ENCODE measurements at regions not wholly inside any gene's neighbourhood (a gene's known extent, or its start where the extent isn't known, plus 50 kb on each side); places are given as distances from the start of the nearest gene placed in this dataset.

- DNase-seq (ENCODE audit: low spot score) = no peak
These were observed 154.3 kb upstream of the GSC start for GRCh38 chr14:94924189-94924588.

- no peak for DNase-seq (ENCODE audit: low spot score)
These were observed 153.9 kb upstream of the GSC start for GRCh38 chr14:94923786-94924185.

DNA sequence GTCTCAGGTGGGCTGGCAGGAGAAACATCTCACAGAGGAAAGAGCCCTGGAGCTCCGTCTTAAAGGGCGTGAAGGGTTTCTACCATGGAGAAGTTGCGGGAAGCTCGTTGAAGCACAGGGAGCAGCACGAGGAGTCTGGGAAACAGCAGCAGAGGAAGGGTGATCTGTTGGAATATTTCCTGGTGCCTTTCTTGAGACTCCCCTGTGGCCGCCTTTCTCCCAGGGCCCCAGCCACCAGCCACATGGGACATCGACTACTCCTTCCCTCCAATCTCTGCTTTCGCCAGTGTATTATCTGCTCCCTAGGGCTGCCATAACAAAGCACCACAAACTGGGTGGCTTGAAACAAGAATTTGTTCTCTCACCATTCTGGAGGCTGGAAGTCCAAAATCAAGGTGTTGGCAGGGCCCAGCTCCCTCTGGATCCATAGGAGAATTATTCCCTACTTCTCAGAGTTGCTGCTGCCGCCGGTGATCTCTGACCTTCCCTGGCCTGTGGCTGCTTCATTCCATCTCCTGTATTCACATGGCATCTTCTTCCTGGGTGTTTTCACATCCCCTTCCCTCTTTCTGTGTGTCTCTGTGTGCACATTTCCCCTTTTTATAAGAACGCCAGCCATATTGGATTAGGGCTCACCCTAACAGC lies 152.8 kb upstream of the GSC start:
- no peak for DNase-seq (ENCODE audit: low spot score)

GRCh38 chr14:94921882-94922585 lies 152.1 kb upstream of the GSC start:
- DNase-seq (ENCODE audit: low spot score) = no peak

- DNase-seq (ENCODE audit: low spot score) = no peak
These were observed 151.5 kb upstream of the GSC start for GRCh38 chr14:94921456-94921855.

GRCh38 chr14:94919896-94920295 lies 150.0 kb upstream of the GSC start:
- no peak for DNase-seq (ENCODE audit: low spot score)

GRCh38 chr14:94918896-94919295 lies 149.0 kb upstream of the GSC start:
- DNase-seq (ENCODE audit: low spot score) = no peak

DNA sequence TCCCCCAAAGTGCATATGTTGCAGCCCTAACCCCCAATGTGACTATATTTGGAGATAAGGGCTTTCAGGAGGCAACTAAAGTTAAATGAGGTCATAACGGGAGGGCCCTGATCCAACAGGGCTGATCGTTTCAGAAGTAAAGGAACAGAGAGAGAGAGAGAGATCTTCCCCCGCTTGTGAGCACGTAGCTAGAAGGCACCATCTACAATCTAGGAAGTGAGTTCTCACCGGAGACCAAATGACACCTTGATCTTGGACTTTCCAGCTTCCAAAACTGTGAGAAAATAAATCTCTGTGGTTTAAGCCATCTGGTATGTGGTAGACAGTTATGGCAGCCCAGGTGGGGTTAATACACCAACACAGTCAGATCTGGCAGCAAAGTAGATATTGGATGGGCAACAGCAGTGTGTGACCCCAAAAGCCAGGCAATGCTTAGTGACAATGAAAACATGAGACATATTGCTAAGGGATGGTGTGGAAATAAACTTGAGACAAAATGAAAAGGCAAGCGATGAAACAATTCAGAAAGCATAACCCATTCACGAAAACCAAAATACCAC lies 147.2 kb upstream of the GSC start:
- DNase-seq (ENCODE audit: low spot score) = no peak

DNA sequence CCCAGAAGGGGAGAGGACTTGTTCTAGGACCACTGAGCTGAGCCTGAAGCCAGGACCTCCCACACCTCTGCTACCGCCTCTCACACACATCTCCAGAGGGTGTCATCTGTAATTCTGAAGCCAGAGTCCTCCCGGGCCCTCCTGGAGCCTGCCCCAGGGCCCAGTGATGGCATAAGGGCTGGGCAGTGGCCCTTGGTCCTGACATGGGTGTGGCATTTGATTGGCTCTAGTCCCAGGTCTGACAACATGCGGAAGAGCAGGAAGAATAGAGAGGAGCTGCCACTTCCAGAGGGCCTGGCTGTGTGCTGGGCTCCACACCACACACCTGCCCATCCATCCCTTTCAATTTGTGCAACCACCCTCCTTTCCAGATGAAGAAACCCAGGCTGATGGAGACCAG lies 144.3 kb upstream of the GSC start:
- DNase-seq (ENCODE audit: low spot score) = no peak

DNA sequence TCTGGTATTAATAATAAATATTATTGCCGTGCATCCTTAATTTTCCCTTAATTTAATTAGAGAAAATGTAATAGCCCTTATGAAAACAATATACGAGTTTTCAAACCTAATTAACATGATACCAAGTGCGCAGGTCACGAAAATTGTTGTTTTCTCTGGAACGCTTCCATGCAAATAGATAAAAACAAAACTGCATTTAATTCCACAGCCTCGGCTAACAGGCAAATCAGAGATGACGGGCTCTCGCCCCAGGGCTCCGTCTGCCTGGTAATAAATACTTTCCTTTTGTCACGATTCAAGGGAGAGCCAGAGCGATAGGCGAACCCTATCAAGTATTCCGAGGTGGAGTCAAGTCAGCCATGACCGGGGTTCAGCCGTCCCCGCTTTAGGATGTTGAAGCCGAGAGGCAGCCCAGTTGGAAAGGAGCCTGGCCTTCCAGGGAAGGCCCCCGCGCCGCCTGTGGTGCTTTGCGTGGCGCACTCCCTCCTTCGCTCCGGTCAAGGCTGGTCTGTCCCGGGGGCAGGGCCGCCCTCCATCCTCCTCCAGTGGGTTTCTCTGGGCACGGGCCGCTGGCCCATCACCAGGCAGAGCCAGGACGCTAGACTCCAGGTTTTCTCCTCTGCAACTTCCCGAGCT lies 137.8 kb upstream of the GSC start:
- no peak for DNase-seq (ENCODE audit: low spot score)

GRCh38 chr14:94906991-94907587 lies 137.2 kb upstream of the GSC start:
- no peak for DNase-seq (ENCODE audit: low spot score)

DNA sequence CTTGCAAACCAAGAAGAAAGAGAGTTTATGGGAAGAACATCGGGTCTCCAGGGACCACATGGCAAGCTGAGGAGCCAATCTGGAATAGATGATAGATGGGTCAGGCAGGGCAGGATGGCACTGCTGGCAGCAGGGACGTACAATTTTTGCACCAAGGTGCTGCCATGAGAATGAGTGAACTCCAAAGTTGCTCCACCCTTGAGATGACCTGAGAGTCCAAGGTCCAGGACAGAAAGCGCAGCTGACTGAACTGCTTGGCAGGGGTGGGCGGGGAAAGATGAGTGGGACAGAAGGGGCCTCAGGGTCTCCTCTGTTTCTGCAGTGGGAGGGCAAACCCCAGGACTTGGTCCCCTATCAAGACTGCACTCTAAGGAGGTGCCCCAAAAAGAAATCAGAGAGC lies 136.7 kb upstream of the GSC start:
- no peak for DNase-seq (ENCODE audit: low spot score)

GRCh38 chr14:94904636-94905035 lies 134.7 kb upstream of the GSC start:
- no peak for DNase-seq (ENCODE audit: low spot score)

- no peak for DNase-seq (ENCODE audit: low spot score)
These were observed 134.0 kb upstream of the GSC start for GRCh38 chr14:94903883-94904282.

DNA sequence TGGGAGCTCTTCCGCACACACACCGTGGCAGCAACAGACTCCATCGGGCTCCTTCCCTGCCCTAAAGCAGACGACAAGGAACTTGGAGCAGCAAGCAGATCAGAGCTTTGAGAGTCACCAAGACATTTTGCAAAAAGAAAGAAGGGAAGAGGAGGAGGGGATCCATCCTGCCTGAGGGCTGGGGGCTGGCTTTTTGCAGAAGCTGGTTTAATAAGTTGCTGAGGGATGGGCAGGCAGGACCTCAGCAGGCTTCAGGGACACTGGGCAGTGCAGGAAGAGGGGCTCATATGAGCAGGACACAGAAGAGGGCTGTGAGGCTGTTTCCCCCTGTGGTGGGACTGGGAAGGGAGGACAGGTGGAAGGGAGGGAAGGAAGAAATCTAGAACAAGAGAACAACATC lies 133.4 kb upstream of the GSC start:
- no peak for DNase-seq (ENCODE audit: low spot score)

DNA sequence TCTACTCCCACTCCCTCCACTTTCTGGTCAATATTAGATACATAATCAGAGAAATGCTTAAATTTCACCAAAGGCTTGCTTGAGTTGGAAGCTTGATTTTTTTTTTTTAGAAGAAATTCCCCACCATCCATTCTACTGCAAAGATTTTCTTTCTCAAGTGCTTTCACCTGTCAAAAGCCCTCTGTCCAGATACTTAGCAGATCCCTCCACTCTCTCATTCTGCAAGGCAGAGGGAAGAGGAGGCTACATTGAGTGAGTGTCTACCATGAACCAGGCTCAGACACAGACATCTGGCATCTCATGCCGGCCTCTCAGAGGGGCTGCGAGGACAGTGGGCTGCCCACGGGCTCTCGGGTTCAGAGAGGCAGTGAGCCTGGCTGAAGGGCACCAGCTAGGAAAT lies 127.6 kb upstream of the GSC start:
- no peak for DNase-seq (ENCODE audit: low spot score)

GRCh38 chr14:94897082-94897481 lies 127.2 kb upstream of the GSC start:
- DNase-seq (ENCODE audit: low spot score) = no peak

GRCh38 chr14:94893411-94894160 lies 123.7 kb upstream of the GSC start:
- no peak for DNase-seq (ENCODE audit: low spot score)

- DNase-seq (ENCODE audit: low spot score) = no peak
These were observed 120.9 kb upstream of the GSC start for GRCh38 chr14:94890785-94891184.

- no peak for DNase-seq (ENCODE audit: low spot score)
These were observed 119.8 kb upstream of the GSC start for GRCh38 chr14:94889520-94890312.

GRCh38 chr14:94888121-94888520 lies 118.2 kb upstream of the GSC start:
- DNase-seq (ENCODE audit: low spot score) = no peak

Data from HuH-7 (cell line).